ENCODE measurements at regions not wholly inside any gene's neighbourhood (a gene's known extent, or its start where the extent isn't known, plus 50 kb on each side); places are given as distances from the start of the nearest gene placed in this dataset.

DNA sequence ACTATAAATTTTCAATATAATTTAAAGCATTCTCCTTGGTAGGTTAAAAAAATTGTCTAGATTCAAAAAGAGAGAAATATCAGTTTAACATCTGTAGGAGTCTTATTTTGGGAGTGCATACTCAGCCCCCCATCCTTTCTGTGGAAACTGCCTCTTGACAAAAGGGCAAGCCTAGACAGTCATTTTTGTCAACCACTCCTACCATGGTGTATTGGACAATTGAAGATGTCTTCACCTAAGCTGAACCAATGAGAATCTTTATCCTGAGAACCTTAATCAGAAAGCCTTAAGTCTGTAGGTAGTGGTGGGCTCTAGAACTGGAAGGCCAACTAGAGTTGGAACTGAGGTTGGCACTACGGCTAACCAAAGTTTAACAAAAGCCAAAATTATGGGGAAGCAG, 65.7 kb upstream of the MED13 start (continued):
- TF ChIP-seq, protein P1, sequence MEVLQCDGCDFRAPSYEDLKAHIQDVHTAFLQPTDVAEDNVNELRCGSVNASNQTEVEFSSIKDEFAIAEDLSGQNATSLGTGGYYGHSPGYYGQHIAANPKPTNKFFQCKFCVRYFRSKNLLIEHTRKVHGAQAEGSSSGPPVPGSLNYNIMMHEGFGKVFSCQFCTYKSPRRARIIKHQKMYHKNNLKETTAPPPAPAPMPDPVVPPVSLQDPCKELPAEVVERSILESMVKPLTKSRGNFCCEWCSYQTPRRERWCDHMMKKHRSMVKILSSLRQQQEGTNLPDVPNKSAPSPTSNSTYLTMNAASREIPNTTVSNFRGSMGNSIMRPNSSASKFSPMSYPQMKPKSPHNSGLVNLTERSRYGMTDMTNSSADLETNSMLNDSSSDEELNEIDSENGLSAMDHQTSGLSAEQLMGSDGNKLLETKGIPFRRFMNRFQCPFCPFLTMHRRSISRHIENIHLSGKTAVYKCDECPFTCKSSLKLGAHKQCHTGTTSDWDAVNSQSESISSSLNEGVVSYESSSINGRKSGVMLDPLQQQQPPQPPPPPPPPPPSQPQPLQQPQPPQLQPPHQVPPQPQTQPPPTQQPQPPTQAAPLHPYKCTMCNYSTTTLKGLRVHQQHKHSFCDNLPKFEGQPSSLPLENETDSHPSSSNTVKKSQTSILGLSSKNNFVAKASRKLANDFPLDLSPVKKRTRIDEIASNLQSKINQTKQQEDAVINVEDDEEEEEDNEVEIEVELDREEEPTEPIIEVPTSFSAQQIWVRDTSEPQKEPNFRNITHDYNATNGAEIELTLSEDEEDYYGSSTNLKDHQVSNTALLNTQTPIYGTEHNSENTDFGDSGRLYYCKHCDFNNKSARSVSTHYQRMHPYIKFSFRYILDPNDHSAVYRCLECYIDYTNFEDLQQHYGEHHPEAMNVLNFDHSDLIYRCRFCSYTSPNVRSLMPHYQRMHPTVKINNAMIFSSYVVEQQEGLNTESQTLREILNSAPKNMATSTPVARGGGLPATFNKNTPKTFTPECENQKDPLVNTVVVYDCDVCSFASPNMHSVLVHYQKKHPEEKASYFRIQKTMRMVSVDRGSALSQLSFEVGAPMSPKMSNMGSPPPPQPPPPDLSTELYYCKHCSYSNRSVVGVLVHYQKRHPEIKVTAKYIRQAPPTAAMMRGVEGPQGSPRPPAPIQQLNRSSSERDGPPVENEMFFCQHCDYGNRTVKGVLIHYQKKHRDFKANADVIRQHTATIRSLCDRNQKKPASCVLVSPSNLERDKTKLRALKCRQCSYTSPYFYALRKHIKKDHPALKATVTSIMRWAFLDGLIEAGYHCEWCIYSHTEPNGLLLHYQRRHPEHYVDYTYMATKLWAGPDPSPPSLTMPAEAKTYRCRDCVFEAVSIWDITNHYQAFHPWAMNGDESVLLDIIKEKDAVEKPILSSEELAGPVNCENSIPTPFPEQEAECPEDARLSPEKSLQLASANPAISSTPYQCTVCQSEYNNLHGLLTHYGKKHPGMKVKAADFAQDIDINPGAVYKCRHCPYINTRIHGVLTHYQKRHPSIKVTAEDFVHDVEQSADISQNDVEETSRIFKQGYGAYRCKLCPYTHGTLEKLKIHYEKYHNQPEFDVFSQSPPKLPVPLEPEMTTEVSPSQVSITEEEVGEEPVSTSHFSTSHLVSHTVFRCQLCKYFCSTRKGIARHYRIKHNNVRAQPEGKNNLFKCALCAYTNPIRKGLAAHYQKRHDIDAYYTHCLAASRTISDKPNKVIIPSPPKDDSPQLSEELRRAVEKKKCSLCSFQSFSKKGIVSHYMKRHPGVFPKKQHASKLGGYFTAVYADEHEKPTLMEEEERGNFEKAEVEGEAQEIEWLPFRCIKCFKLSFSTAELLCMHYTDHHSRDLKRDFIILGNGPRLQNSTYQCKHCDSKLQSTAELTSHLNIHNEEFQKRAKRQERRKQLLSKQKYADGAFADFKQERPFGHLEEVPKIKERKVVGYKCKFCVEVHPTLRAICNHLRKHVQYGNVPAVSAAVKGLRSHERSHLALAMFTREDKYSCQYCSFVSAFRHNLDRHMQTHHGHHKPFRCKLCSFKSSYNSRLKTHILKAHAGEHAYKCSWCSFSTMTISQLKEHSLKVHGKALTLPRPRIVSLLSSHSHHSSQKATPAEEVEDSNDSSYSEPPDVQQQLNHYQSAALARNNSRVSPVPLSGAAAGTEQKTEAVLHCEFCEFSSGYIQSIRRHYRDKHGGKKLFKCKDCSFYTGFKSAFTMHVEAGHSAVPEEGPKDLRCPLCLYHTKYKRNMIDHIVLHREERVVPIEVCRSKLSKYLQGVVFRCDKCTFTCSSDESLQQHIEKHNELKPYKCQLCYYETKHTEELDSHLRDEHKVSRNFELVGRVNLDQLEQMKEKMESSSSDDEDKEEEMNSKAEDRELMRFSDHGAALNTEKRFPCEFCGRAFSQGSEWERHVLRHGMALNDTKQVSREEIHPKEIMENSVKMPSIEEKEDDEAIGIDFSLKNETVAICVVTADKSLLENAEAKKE (CRISPR knock-in tag; IDR thresholded peaks at IDR 0.05), result no peak
- TF ChIP-seq POLR2AphosphoS5 (IDR thresholded peaks at IDR 0.05; ENCODE audit: low read depth) (no peak), ZNF114 (CRISPR knock-in tag; IDR thresholded peaks at IDR 0.05) (no peak), EZH2phosphoT487 (IDR thresholded peaks at IDR 0.05; ENCODE audit: unreplicated experiment) (no peak), STAT1 (IDR thresholded peaks at IDR 0.05; ENCODE audit: unreplicated experiment) (no peak)
- TF ChIP-seq, protein P2, sequence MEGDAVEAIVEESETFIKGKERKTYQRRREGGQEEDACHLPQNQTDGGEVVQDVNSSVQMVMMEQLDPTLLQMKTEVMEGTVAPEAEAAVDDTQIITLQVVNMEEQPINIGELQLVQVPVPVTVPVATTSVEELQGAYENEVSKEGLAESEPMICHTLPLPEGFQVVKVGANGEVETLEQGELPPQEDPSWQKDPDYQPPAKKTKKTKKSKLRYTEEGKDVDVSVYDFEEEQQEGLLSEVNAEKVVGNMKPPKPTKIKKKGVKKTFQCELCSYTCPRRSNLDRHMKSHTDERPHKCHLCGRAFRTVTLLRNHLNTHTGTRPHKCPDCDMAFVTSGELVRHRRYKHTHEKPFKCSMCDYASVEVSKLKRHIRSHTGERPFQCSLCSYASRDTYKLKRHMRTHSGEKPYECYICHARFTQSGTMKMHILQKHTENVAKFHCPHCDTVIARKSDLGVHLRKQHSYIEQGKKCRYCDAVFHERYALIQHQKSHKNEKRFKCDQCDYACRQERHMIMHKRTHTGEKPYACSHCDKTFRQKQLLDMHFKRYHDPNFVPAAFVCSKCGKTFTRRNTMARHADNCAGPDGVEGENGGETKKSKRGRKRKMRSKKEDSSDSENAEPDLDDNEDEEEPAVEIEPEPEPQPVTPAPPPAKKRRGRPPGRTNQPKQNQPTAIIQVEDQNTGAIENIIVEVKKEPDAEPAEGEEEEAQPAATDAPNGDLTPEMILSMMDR (conservative IDR thresholded peaks at IDR 0.05; ENCODE audit: low read depth in 2 of 2), result no peak

DNA sequence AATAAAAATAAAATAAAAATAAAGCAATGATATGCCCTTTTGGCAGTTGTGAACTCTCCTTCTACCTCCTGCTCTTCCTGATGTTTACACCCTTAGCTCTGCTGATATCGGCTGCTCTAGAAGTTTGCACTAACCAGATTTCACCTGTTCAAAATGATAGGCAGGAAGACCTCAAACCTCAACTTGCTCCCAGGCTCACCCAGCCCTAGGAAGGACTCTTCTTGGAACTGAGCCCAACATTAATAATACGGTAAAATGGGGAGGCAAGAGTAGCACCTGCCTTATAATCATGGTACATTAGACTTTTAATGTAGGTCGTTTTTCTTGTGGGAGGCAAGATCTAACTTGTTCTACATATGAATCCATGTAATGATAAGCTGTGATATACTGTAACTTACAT, 61.2 kb upstream of the MED13 start:
- H2AFZ ChIP-seq, result no peak overlapping the region
- no peaks in the 10 kb centered on the region for H3K36me3 ChIP-seq (ENCODE audit: insufficient read depth)
- Mint-ChIP-seq H3K4me3 (no peak overlapping the region), H3K4me1 (peaks cover 1% of the 10 kb centered on the region; the same call in 1 of the 3 replicates), H3K27ac (no peak overlapping the region; the same call in 1 of the 2 replicates), H3K27me3 (ENCODE audit: insufficient read depth, low read depth, poor library complexity) (no peaks in the 10 kb centered on the region), H3K9me3 (no peaks in the 10 kb centered on the region), H3K36me3 (ENCODE audit: low read depth) (no peaks in the 10 kb centered on the region)
- H3F3A ChIP-seq (replicated peaks; ENCODE audit: low read depth), result no peaks in the 10 kb centered on the region
- no peaks in the 10 kb centered on the region for H3K4me1 ChIP-seq (ENCODE audit: insufficient read depth)
- H3K4me3 ChIP-seq, result no peak overlapping the region
- H3K9me2 ChIP-seq (ENCODE audit: insufficient read depth), result no peaks in the 10 kb centered on the region
- H3K79me2 ChIP-seq (replicated peaks; ENCODE audit: insufficient read depth), result no peaks in the 10 kb centered on the region
- no peak for ATAC-seq
- DNase-seq (ENCODE audit: low spot score), result no peak
- no peaks in the 10 kb centered on the region for H3K27me3 ChIP-seq (ENCODE audit: insufficient read depth)
- TF ChIP-seq, protein P3, sequence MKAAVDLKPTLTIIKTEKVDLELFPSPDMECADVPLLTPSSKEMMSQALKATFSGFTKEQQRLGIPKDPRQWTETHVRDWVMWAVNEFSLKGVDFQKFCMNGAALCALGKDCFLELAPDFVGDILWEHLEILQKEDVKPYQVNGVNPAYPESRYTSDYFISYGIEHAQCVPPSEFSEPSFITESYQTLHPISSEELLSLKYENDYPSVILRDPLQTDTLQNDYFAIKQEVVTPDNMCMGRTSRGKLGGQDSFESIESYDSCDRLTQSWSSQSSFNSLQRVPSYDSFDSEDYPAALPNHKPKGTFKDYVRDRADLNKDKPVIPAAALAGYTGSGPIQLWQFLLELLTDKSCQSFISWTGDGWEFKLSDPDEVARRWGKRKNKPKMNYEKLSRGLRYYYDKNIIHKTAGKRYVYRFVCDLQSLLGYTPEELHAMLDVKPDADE (IDR thresholded peaks at IDR 0.05), result no peak
- no peaks in the 10 kb centered on the region for H4K20me1 ChIP-seq (replicated peaks; ENCODE audit: insufficient read depth)
- no peak overlapping the region for H3K27ac ChIP-seq (ENCODE audit: low read depth)
- H3K4me2 ChIP-seq, result no peak overlapping the region
